ENCODE measurements at regions not wholly inside any gene's neighbourhood (a gene's known extent, or its start where the extent isn't known, plus 50 kb on each side); places are given as distances from the start of the nearest gene placed in this dataset.

- TF ChIP-seq HINFP (tag; conservative IDR thresholded peaks at IDR 0.05; ENCODE audit: low read depth): no peak
- TF ChIP-seq PTTG1 (tag; IDR thresholded peaks at IDR 0.05; ENCODE audit: low read depth): no peak
- no peak for TF ChIP-seq RNF2 (IDR thresholded peaks at IDR 0.05)
- TF ChIP-seq ZNF134 (CRISPR knock-in tag; conservative IDR thresholded peaks at IDR 0.05): no peak
- TF ChIP-seq PRMT5 (CRISPR knock-in tag; IDR thresholded peaks at IDR 0.05): no peak
- TF ChIP-seq POLR2B (IDR thresholded peaks at IDR 0.05; ENCODE audit: low read depth, partially characterized antibody): no peak
- no peak for TF ChIP-seq CREB3L1 (IDR thresholded peaks at IDR 0.05; ENCODE audit: borderline replicate concordance, low read depth)
- TF ChIP-seq ETV6 (IDR thresholded peaks at IDR 0.05; ENCODE audit: borderline replicate concordance in 1 of 2, low read depth in 2 of 2, low read length in 1 of 2): no peak
- TF ChIP-seq ETV6 (CRISPR knock-in tag; IDR thresholded peaks at IDR 0.05; ENCODE audit: borderline replicate concordance): no peak
Observed at GRCh38 chr5:68398146-68398812, 182.7 kb downstream of the PIK3R1 start (continued).

Measured in K562 (cell line).